ENCODE measurements at regions not wholly inside any gene's neighbourhood (a gene's known extent, or its start where the extent isn't known, plus 50 kb on each side); places are given as distances from the start of the nearest gene placed in this dataset.

DNA sequence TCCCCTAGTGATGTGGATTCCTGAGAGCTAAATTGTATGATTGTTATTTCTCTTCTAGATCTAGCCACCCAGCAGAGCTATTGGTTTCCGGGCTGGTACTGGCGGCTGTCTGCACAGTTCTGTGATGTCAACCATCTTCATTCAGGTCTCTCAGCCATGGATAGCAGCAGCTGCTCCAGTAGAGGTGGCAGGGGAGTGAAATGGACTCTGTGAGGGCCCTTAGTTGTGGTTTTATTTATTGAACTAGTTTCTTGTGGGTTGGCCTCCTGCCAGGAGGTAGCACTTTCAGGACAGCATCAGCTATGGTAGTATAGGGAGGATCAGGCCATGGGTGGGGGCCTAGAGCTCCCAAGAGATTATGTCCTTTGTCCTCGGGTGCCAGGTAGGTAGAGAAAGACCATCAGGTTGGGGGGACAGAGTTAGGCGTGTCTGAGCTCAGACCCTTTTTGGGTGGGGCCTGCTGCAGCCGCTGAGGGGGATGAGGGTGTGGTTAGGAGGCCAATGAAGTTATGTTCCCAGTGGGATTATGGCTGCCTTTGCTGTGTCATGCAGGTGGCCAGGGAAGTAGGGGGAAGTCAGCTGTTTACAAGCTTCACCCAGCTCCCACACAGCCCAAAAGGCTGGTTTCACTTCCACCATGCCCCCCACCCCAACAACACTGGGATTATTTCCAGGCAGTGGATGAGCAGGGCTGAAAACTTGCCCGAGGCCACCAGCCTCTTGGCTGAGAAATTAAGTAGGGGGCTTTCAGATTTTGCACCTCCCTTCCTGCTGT is 55.1 kb upstream of the RGS4 start:
- DNase-seq (ENCODE audit: low read depth in 2 of 2): no peak

DNA sequence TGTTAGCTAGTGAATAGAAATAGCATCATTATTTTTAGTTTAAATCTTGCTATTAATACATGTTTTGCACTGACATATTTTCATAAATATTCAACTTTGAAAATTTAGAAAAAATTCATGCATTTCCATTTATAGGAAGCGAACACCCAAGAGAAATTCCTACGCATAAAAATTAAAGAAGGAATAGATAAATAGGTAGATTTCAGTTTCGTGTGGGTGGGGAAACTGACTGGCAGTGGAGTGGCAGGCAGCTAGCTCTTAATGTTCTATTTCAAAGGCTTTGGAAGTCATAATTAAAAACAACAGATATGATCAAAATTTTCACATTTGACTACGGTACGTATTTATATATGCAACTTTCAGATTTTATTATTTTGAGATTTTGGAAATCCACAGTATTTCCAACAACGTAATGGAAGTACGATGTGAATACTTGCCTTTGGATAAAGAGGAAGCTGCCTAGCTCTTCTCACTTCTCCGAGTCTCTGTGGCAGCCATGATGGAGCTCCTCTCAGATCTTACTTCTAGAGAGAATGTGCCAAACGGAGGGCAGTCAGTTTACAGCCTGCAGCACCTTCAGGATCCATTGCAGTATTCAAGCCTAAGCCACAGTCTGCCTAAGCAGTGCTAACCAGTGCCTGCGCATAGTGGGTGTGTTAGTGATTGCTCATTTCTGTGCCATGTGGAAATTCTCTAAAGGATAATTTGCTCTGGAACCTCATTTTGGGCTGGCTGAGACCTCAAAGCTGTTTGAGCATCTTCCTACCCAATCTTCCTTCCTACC is 62.9 kb upstream of the RGS4 start:
- no peak for DNase-seq (ENCODE audit: low read depth in 2 of 2)

DNA sequence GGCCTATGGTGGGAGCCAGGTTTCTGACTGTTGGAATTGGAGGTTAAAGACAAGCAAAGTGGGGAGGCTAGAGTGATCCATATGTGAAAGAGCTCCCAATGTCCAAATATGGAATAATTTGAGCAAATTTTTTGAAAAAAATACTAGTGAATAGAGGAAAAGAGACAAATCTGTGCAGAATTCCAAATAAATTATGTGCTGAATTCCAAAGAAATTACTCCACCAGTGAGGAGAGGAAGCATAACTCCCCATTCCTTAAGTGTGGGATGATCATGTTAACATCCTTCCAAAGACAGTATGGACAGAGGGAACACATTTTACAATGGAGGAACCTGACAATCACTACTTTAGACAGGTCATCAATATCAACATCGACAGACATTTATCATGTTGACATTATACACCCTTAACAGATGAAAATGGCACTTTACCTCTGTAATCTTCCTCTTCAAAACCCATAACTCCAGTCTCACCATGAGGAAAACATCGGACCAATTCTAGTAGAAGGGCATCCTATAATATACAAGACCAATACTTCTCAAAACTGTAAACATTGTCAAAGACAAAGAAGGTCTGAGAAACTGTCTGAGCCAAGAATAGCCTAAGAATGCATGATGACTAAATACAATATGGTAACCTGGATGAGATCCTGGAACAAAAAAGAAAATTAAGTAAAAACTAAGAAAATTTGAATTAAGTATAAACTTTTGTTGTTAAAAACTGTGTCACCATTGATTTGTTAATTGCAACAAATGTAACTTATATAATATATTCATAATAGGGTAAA is 71.5 kb upstream of the RGS4 start:
- no peak for DNase-seq (ENCODE audit: low read depth in 2 of 2)

DNA sequence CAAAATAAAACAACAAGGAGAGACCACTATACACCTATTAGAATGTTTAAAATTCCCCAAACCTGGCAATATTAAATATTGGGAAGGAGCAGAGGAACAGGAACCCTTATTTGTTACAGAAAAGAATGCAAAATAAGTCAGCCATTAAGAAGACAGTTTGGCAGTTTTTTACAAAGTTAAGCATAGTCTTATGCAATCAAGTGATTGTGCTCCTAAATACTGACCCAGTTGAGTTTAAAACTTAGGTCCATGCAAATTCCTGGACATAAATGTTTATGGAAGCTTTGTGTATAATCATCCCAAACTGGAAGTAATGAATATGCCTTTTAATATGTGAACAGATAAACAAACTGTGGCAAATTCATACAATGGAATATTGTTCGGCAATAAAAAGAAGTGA is 72.9 kb upstream of the RGS4 start:
- DNase-seq (ENCODE audit: low read depth in 2 of 2): no peak

DNA sequence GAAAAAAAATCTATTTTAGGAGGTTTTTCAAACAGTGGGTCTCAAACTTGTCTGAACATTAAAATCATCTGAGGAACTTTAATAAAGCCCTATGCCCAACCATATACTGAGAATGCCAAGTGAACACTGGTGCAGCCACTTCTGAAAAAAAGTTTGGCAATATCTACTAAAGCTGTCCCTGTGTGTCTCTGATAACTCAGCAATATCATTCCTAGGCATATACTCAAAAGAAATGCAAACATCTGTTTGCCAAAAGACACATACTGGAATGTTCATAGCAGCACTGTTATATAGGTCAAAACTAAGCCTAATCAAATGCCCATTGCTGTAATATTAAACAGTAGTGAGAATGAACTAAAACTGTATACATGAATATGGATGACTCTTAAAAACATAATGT is 74.2 kb upstream of the RGS4 start:
- DNase-seq (ENCODE audit: low read depth in 2 of 2): no peak

DNA sequence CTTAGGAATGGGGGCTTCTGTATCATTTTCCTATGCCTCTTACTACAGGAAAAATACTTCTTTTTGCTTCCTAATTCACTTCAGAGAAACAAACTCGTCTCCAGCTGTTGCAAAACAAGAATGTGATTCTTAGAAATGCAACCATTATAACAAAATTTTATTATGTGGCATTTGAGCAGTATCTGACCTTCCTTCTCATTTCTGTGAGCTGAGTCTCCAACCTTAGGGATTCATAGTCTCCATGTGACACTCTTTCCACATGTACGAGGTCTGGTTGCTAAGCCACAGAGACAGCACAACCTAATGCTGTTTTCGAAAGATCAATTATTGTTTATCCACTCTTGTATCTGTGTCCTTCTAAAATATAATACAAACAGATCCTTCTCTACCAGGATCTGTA is 75.3 kb upstream of the RGS4 start:
- no peak for DNase-seq (ENCODE audit: low read depth in 2 of 2)

DNA sequence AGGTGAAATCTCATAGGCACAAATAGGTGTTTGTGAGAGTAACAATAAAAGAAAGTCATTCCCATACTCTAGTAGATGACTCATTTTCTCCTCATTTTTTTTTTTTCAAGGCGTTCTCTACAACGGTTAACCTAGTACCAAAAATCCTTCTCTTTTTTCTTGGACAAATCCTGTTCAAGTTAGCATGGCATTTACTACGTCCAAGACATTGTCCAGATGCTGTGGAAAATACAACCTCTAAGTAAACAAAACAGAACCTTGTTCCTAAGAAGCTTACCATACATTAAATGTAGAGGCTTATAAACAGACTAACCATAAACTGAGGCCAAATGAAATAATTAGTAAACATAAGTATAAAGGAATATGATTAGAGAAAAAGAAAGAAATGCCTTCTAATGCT is 76.2 kb upstream of the RGS4 start:
- DNase-seq (ENCODE audit: low read depth in 2 of 2): no peak

DNA sequence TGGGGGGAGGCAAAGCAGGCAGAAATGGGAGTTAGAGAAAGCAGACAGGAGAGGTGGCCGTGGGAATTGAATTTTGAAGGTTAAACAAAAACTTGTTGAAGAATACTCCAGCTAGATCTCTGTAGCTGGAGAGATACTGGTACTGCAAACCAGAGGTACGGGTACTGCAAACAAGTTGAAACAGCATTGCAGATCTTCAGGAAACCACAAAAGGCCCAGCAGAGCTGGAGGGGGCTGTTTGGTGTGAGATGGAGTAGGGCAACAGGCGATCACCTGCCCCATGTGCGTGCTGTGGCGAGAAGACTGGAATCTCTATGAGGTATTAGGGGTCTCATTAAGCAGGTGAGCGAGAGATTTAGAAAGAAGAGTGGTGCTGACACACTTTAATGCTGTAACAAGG is 77.7 kb upstream of the RGS4 start:
- DNase-seq (ENCODE audit: low read depth in 2 of 2): no peak

DNA sequence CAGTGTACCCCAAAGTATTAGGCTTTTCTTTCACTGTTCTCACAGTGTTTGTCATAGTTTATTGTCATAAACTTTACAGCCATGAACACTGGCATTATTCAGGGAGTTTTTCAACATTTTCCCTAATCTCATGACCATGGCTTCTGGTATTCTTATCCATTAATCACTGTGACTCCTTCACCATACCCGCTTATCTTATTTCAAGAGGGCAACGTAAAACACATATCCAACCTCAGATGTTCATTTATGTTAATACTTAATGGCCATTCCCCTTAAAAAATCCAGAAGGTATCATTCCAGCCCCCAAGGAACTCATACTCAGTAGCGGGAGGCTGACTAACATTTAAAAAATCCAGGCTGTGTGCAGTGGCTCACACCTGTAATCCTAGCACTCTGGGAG is 78.5 kb upstream of the RGS4 start:
- no peak for DNase-seq (ENCODE audit: low read depth in 2 of 2)

DNA sequence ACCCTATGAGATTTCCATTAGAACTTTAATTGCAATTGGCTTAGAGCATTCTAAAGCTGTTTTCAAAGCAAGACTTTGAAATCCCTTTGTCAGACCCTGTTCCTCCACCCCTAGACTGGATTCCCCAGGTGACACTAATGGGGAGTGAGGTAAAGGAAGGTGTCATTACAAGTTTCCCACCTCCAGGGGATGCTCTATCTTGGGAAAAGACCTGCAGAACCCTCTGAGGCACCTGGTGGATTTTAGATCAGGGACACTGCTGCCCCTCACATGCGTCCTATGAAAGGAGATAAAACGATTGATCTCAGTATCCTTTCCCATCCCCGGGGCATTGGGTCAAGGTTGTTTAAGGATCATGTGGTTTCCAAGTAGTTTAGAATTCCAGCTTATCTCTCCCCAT is 80.3 kb upstream of the RGS4 start:
- DNase-seq (ENCODE audit: low read depth in 2 of 2): no peak

DNA sequence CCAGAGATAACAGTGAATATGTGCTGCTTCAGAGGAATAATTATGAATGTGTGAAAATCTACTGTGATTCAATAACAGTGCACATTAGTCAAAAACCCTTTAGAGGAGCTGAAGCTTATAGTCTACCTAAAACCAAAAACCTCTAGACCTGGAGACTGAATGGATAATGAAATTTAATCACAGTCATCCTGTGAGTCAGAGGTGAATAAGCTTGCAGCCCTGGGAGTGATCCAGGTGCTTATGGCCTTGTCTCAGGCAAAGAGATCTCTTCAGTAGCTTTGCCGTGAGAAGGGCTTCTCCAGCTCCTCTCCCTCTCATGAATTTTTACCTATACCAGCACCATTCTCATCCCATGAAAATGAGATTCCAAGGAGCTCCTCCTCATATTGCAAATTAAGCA is 81.3 kb upstream of the RGS4 start:
- DNase-seq (ENCODE audit: low read depth in 2 of 2): peak in 1 of 2 donors; percentile 45

DNA sequence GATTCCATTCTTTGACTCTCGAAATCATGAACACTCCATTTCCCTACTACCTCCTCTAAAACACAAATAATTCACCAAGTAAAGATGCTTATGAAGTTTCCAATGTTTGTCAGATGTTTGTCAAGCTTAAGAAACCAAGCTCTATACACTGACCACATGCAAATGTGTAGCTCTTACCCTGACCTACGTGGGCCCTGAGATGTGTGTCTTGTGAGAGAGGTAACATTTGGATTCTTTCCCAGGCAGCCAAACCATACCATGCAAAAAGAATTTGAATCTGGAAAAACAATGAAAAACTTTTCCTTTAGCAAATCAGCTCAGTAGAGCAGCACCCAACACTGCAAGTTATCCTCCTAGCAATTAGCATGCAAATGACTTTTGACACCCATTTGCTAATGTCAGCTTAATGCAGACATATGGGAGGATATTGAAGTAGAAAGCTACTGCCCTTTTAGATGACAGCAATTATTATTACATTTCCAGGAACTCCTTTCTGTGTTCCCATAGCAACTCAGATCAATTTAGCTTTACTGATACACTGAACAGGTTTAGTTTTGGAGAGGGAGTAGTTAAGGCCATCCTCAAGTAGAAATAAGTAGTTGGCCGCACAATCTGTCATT is 83.2 kb upstream of the RGS4 start:
- no peak for DNase-seq (ENCODE audit: low read depth in 2 of 2)

DNA sequence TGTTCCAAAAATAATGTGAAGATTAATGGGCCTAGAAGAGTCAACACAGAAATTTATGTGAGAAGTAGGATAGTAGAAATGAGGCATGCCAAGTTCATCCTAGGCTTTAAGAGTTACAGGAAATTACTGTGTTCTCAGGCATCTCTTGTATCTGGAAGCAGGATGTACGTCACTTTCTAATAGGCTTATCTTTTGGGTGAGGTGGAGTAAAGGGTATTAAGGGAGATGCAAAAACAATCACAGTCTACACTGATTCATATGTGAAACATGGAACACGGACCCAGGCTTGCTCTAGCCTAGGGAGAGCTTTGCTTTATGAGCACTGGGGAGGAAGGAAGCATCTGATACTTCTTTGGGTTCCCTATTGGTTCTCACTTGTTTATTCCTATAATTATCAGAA is 84.5 kb upstream of the RGS4 start:
- peak; percentile 1 to 86 for DNase-seq (ENCODE audit: low read depth in 2 of 2)

DNA sequence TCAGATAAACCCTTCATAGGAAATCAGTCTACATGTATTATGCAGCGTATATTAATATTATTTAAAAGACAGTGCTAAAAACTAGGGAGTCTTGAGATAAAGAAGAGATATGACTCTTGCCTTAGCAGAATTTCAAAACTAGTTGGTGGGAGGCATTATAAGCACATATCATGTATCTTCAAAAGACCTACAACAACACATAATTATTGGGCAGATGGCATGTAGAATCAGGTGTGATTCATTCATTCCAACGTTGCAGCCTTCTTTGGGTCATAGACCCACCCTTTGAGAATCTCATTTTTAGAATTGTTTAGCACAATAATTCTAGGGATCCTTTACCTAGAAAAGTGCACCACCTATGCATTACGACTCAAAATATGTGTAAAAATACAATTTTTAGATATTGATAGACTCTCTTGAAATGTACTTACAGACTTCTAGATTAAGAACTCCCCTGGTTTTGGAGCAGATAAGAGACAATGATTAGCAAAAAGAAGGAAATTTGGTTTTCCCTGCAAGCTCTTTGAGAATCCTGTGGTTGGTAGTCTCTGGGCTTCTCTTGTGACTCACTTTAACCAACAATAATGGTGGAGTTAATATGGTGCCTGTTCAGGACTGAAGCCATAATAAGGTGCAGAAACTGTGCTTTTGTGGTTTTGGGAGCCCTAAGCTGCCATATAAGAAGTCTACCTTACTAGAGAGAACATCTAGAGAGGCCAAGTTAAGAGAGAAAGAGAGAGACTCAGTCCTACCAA is 85.3 kb upstream of the RGS4 start:
- DNase-seq (ENCODE audit: low read depth in 2 of 2): no peak

DNA sequence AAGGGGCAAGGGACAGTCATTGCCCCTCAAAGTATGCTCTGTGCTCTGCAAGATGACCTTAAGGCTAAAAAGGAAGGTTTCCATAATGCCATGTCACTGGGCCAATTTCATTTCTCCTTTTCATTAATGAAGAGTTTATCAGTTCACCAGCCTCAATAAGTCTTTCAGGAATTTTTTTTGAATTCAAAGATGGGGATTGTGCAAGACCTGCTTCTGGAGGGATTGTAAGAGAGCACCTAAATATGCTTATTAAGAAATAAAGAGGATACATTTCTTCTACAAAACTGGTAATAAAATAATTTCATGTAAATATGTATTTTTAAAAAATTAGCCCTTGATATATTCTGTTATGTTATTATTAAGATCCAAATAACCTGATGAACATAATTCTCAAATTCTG is 86.8 kb upstream of the RGS4 start:
- DNase-seq (ENCODE audit: low read depth in 2 of 2): no peak

DNA sequence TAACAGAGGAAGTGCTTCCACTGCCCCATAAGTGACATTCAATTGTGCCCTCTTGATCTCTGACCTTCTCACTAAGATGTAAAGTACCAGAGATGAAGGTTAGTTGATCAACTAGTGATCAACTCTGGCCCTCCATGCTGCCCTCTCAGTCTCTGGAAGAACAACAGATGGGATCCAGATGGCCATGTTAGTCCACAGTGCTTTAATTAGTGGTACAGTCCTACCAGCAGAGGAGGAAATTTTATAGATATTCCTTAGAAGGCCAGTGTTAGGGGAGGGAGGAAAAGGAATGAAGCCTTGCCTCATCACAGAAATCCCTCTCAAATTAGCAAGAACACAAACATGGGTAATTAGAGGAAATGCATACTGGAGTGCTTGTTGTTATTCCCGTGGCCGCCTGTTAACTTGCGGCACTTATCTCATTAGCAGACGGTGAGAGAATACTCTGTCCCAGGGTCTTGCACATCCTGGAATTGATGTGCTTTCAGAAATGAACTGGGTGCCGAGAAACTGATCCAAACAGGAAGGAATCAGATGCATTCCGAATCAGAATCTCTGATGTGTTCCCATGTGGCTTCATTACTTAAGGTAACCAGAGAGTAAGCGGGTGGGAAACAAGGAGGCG is 91.1 kb upstream of the RGS4 start:
- DNase-seq (ENCODE audit: low read depth in 2 of 2): no peak

DNA sequence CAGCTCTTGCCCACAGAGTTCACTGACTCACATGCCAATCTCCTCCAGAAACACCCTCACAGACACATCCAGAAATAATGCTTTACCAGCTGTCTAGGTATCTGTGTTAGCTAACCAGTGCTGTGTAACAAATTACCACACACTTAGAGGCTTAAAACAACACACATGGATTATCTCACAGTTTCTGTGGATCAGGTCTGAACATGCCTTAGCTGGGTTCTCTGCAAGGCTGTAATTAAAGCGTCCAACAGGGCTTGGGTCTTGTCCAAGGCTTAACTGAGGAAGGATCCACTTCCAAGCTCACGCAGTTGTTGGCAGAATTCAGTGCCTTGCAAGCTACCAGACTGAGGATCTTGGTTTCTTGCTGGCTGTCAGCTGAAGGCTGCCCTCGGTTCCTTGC is 92.5 kb upstream of the RGS4 start:
- no peak for DNase-seq (ENCODE audit: low read depth in 2 of 2)

DNA sequence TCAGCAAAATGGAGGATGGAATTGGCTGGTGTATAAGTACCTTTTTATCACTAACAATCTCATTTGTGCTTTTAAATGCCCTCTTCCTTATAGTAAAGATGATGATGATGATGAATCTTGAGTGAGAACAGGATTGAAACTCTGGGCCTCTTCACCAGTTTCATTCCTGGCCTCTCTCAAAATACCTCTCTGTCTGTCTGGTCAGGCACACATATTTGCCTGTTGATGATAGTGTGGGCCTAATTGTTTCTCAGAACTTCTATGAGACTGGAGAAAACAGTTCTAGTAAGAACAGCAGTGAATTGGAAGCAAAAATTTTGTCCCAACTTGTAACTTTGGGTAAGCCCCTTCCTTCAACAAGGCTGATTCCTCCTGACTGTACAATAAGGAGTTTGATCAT is 94.4 kb upstream of the RGS4 start:
- no peak for DNase-seq (ENCODE audit: low read depth in 2 of 2)

DNA sequence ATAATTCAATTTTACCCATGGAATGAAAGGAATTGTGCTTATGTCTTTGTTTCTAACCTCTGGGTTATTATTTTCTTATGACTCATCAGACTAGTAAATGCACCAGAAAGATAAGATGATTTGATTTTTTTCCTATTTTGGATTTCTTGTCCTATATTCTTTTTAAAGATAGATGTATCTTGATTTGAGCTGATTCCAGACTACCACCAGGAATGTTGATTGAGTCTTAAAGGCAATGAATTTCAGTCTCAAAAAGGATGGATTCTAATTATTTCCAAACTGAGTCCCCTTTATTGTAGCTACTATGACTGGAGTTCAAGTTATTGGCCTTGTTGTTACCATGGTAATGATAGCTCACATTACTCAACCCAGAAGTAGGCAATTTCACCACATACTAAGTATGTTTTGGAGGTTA is 95.8 kb upstream of the RGS4 start:
- peak in 1 of 2 donors; percentile 60 for DNase-seq (ENCODE audit: low read depth in 2 of 2)

DNA sequence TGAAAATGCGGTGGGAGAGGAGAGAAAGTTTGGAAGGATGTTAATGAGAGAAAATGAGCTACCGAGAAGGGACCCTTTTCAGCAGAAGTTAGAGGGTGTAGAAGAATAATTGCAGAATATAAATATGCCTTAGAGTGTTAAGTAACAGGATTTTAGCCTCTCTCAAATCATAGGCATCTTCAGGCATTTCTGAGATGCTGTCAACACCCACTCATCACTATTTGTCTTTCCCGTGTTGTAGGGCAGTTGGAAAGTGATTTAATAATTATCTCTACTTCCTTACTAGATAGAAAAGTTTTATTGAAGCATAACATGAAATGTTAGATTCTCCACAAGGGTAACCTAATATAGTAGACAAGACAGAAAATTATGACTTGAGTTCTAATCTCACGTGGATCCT is 96.4 kb upstream of the RGS4 start:
- DNase-seq (ENCODE audit: low read depth in 2 of 2): no peak

DNA sequence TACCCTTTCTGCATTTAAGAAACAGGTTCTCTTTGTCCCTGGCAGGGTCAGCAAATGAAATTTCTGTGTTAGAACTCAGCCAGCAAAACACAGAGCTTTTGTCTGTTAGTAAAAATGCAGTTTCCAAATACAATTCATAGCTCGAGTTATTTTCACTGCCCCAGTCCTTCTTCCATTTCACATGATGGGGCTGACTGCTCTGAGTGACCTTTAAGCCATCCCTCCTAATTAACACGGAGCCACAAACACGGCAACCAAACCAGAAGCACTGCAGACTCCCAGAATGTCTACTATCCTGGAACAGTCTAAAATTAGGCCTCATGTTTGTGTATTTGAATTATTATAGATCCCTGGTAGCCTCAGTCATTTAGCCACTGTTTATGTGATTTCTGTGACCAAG is 99.1 kb upstream of the RGS4 start:
- DNase-seq (ENCODE audit: low read depth in 2 of 2): no peak
